ENCODE measurements at regions not wholly inside any gene's neighbourhood (a gene's known extent, or its start where the extent isn't known, plus 50 kb on each side); places are given as distances from the start of the nearest gene placed in this dataset.
"Not testable (repeated sequence)": the region's sequence is repeated elsewhere in the genome, so short reads cannot be mapped to it uniquely, and the experiment has no call there.

GRCh38 chr6:112591329-112591728 is 244.2 kb downstream of the RFPL4B start:
- no peak for FAIRE-seq

- no peak for FAIRE-seq
These were observed 245.0 kb downstream of the RFPL4B start for GRCh38 chr6:112592159-112592558.

- FAIRE-seq, result no peak
These were observed 247.9 kb downstream of the RFPL4B start for GRCh38 chr6:112594886-112595594.

GRCh38 chr6:112595841-112596240 is 248.7 kb downstream of the RFPL4B start:
- no peak for FAIRE-seq

- no peak for FAIRE-seq
These were observed 250.0 kb downstream of the RFPL4B start for GRCh38 chr6:112597176-112597575.

GRCh38 chr6:112600168-112600567 is 253.0 kb downstream of the RFPL4B start:
- FAIRE-seq, result no peak

GRCh38 chr6:112603726-112604125 is 256.6 kb downstream of the RFPL4B start:
- no peak for FAIRE-seq

DNA sequence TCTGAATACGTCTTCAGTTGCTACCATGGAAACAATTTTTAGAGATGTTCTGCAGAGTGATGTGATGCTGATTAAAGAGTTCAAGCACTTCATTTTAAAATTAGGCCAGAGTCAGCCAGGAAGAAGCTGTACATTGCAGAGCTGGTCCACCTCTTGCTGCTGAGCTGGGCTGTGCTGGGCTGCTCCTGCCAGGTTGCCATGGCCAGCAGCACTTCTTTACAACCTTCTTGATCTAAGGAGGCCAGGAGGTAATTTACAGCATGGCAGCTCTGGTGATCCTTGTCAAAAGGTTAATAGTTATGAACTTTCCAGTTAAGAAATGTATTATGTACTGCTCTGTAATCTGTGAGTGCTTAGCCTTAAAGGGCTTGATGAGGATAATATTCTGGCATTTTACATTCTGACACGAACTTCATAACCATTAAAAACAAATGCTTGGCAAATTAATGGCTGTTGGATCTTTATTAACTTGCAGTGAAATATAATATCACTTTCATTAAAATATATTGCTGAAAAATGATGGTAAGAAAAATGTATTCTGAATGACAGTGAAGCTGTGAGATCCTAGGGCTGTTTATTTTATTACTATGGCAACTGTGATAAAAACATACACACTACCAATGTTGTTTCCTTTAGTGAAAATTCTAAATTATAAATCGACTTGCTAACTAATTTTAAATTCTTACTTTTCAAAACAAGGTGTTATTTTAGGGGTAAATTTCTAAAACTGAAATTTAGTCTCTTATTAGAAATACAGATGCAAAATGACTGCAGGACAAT is 259.7 kb downstream of the RFPL4B start:
- FAIRE-seq, result no peak

- not testable (repeated sequence) for FAIRE-seq
These were observed 261.8 kb downstream of the RFPL4B start for GRCh38 chr6:112608925-112609324.

- no peak for FAIRE-seq
These were observed 266.3 kb downstream of the RFPL4B start for GRCh38 chr6:112613410-112613809.

DNA sequence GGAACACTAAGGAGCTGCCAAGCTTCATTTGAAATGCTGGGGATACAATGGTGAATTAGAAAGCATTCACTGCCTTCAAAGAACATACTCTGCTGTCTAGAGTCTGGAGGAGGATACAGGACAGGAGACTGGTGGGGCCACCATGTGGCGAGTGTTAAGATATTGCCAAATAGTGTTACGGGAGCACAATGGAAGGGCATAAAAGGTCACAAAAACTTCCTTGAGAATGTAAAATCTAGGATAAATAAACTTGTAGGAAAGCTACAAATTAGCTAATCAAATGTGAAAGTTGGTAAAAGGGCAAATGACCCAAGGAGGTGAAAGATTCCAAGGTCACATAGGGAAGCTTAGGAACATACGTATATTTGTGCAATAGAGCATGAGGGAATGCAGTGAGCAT is 271.7 kb downstream of the RFPL4B start:
- FAIRE-seq, result no peak

DNA sequence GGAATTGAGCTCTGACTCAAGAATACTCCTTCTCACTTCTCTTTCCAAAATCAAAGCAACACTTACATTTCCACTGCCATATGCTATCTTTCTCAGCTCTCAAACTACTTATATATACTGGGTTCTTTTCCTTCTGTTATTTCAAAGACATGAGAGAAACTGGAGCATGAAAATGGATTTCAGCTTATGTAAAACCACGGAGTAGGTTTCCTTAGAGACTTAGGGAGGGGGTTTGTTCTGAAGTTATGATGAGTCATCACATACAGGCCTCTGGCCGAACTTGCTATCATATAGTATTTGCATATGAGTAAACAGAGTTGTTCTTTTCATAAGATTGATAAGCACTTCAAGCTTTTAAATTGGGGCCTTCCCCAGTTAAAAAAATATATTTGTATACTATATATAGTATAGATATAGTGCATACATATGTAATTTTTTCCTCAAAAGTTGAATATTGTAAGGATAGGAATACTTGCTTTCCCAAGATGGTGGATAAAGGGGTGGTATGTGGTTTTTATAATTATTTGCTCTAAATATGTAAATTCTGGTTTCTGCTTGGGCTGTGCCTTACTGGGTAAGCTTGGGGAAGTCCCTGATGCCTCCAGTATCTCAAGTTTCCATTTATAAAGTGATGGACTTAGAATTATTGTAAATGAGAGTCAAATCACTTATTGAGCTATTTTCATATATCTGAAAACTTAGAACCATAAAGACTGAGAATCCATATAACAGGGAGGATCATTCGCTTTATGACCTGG is 273.9 kb downstream of the RFPL4B start:
- no peak for FAIRE-seq

DNA sequence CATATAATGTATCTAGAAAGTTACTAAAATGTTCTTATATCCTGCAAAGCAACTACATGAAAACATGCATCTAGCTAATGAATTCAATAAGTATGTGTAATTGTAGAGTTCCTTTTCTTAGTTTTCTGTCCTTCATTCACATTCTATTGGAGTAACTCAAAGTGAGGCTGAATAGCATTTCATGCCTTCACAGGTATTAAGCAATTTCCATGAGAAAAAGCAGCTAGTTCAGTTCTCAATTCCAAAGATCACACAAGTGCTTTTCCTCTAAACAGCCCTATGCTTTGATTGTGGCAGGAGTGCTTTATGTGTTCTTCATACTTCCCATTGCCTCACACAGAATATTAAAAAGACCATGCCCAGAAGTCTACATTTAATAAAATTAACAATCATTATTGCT is 274.9 kb downstream of the RFPL4B start:
- FAIRE-seq, result no peak

GRCh38 chr6:112626468-112627082 is 279.4 kb downstream of the RFPL4B start:
- FAIRE-seq, result no peak

- FAIRE-seq, result no peak
These were observed 287.2 kb downstream of the RFPL4B start for GRCh38 chr6:112634376-112634775.

DNA sequence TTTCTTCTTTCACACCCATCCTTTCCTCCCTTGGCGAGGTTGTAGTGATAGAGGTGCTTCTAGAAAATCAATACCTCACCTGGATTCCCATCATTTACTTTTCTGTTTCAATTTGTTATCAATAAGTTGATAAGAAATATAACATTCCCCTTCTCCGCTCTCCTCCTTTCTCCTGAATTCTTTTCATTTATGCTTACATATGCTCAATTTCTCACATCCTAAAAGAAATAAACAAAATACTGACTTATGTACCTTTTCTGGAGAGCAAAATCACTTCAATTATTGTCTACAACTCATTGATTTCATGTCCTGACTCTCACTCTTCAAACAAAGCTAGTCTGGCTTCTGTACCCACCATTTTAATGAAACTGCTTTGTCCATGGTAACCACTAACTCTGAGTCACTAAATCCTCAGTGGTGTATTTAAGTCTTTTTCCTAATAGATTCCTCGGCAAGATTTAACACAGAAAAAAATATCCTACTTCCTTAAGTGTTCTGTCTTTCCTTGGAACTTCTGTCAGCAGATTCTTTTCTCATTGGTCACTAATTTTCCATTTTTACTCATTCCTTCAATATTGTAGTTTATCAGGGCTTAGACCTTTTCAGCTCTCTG is 289.6 kb downstream of the RFPL4B start:
- FAIRE-seq, result no peak

- no peak for FAIRE-seq
These were observed 292.3 kb downstream of the RFPL4B start for GRCh38 chr6:112639391-112639831.

GRCh38 chr6:112640891-112641290 is 293.8 kb downstream of the RFPL4B start:
- FAIRE-seq, result no peak

- FAIRE-seq, result no peak
These were observed 302.7 kb downstream of the RFPL4B start for GRCh38 chr6:112649853-112650252.

- no peak for FAIRE-seq
These were observed 304.1 kb downstream of the RFPL4B start for GRCh38 chr6:112651239-112651638.

- no peak for FAIRE-seq
These were observed 312.8 kb downstream of the RFPL4B start for GRCh38 chr6:112659912-112660311.

GRCh38 chr6:112660626-112661025 is 313.5 kb downstream of the RFPL4B start:
- no peak for FAIRE-seq

DNA sequence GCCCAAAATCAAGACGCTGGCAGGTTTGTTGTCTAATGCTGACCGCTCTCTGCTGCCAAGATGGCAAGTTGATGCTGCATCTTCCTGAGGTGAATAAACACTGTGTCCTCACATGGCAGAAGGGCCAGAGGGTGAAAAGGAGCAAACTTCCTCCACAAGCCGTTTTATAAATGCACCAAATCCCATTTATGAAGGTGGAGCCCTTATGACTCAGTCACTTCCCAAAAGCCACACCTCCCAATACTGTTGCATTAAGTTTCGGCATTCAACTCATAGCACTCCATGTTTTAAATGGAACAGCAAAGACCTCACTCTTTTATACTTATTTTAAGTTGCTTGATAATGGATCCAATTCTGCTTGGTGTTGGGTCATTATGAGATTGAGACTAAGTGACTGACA is 316.6 kb downstream of the RFPL4B start:
- no peak for FAIRE-seq

All from G401.6 (cell line).